GM23338 (cell line): ENCODE measurements at regions not wholly inside any gene's neighbourhood (a gene's known extent, or its start where the extent isn't known, plus 50 kb on each side); places are given as distances from the start of the nearest gene placed in this dataset.

Source experiments
- ATAC-seq: fragments of 200-7000 bp; cut with Tn5 transposase; 3 replicates; pipeline ENCODE4 v1.9.1; 2020
- DNase-seq: peaks from one replicate; pipeline ENCODE4 v3.0.0-alpha.2; 2015; ENCODE audit warnings: low spot score
- H2AFZ ChIP-seq: fragments of 200-600 bp; sonication (generic); 2 replicates; pipeline ENCODE4 v1.8.0; 2016; ENCODE audit warnings: antibody characterized with exemption, mild to moderate bottlenecking, moderate library complexity
- H3F3A ChIP-seq: fragments of 200-600 bp; sonication (generic); replicated peaks from 2 replicates; pipeline ENCODE4 v1.8.0; 2017; ENCODE audit warnings: antibody characterized with exemption, mixed run types, low read depth
- H3K27ac ChIP-seq: fragments of 200-600 bp; sonication (generic); 2 replicates; pipeline ENCODE4 v1.6.1; 2016; ENCODE audit warnings: low read depth
- H3K27me3 ChIP-seq: fragments of 200-600 bp; sonication (generic); 2 replicates; pipeline ENCODE4 v1.8.0; 2016; ENCODE audit warnings: mild to moderate bottlenecking, mixed run types, moderate library complexity; ENCODE audit not compliant: insufficient read depth
- H3K36me3 ChIP-seq: fragments of 200-600 bp; sonication (generic); 2 replicates; pipeline ENCODE4 v1.8.0; 2016; ENCODE audit warnings: mild to moderate bottlenecking; ENCODE audit not compliant: insufficient read depth
- H3K4me1 ChIP-seq: fragments of 200-600 bp; sonication (generic); 2 replicates; pipeline ENCODE4 v1.8.0; 2016; ENCODE audit warnings: mild to moderate bottlenecking, moderate library complexity; ENCODE audit not compliant: insufficient read depth
- H3K4me2 ChIP-seq: fragments of 200-600 bp; sonication (generic); 2 replicates; pipeline ENCODE4 v1.7.1; 2017; ENCODE audit warnings: mixed run types
- H3K4me3 ChIP-seq: fragments of 200-600 bp; sonication (generic); 2 replicates; pipeline ENCODE4 v1.6.1; 2016; ENCODE audit warnings: mixed run types
- H3K79me2 ChIP-seq: fragments of 200-600 bp; sonication (generic); replicated peaks from 2 replicates; pipeline ENCODE4 v1.8.0; 2017; ENCODE audit warnings: mild to moderate bottlenecking; ENCODE audit not compliant: insufficient read depth
- H3K9me2 ChIP-seq: fragments of 200-600 bp; sonication (generic); 2 replicates; pipeline ENCODE4 v1.8.0; 2017; ENCODE audit not compliant: insufficient read depth
- H4K20me1 ChIP-seq: fragments of 200-600 bp; sonication (generic); replicated peaks from 2 replicates; pipeline ENCODE4 v1.8.0; 2017; ENCODE audit warnings: mild to moderate bottlenecking; ENCODE audit not compliant: insufficient read depth
- H3K27ac Mint-ChIP-seq: 2 replicates; pipeline ENCODE4 v1.8.0; 2020; ENCODE audit warnings: inconsistent platforms, mild to moderate bottlenecking, moderate library complexity, mixed read lengths
- H3K27me3 Mint-ChIP-seq: 3 replicates; pipeline ENCODE4 v1.8.0; 2022; ENCODE audit warnings: low read depth, mild to moderate bottlenecking, moderate library complexity, mixed read lengths, inconsistent platforms; ENCODE audit not compliant: insufficient read depth, poor library complexity
- H3K36me3 Mint-ChIP-seq: 3 replicates; pipeline ENCODE4 v1.8.0; 2021; ENCODE audit warnings: low read depth, mild to moderate bottlenecking, inconsistent platforms, moderate library complexity, mixed read lengths
- H3K4me1 Mint-ChIP-seq: 3 replicates; pipeline ENCODE4 v1.8.0; 2020; ENCODE audit warnings: mild to moderate bottlenecking, inconsistent platforms, mixed read lengths
- H3K4me3 Mint-ChIP-seq: 3 replicates; pipeline ENCODE4 v1.8.0; 2021; ENCODE audit warnings: moderate library complexity, mild to moderate bottlenecking, inconsistent platforms, mixed read lengths
- H3K9me3 Mint-ChIP-seq: 3 replicates; pipeline ENCODE4 v1.8.0; 2020; ENCODE audit warnings: moderate library complexity, mild to moderate bottlenecking, inconsistent platforms, mixed read lengths
- CREB1 ChIP-seq: fragments of 250-450 bp; sonication (Bioruptor Pico); IDR thresholded peaks from 2 replicates; pipeline ENCODE4 v1.5.0; 2020; ENCODE audit warnings: low read depth, mild to moderate bottlenecking, moderate library complexity
- CTCF ChIP-seq, 2 experiments: fragments of 200-600 bp in 1 of 2; sonication (generic) in 1 of 2; conservative IDR thresholded peaks; 2 replicates each; pipeline versions ENCODE4 v1.5.1 to v1.6.1; 2016 to 2017; ENCODE audit warnings: antibody characterized with exemption in 2 of 2, low read depth in 2 of 2, mild to moderate bottlenecking in 2 of 2, moderate library complexity in 1 of 2
- ETS1 ChIP-seq: IDR thresholded peaks from 2 replicates; pipeline ENCODE4 v1.6.1; 2016; ENCODE audit warnings: antibody characterized with exemption
- EZH2 ChIP-seq: fragments of 200-600 bp; sonication (generic); IDR thresholded peaks from one replicate; pipeline ENCODE4 v1.8.0; 2017; ENCODE audit warnings: antibody characterized with exemption, mild to moderate bottlenecking, low read depth; ENCODE audit not compliant: unreplicated experiment
- EZH2phosphoT487 ChIP-seq: fragments of 200-600 bp; sonication (generic); IDR thresholded peaks from one replicate; pipeline ENCODE4 v1.8.1; 2018; ENCODE audit warnings: antibody characterized with exemption; ENCODE audit not compliant: unreplicated experiment
- JUNB ChIP-seq: IDR thresholded peaks from one replicate; pipeline ENCODE4 v1.6.1; 2016; ENCODE audit warnings: antibody characterized with exemption; ENCODE audit not compliant: unreplicated experiment
- NANOG ChIP-seq: IDR thresholded peaks from 2 replicates; pipeline ENCODE4 v1.6.1; 2016; ENCODE audit warnings: antibody characterized with exemption, borderline replicate concordance
- POLR2AphosphoS5 ChIP-seq: IDR thresholded peaks from 2 replicates; pipeline ENCODE4 v1.6.1; 2016; ENCODE audit warnings: antibody characterized with exemption, low read depth
- REST ChIP-seq: IDR thresholded peaks from one replicate; pipeline ENCODE4 v1.6.1; 2018; ENCODE audit warnings: antibody characterized with exemption; ENCODE audit not compliant: unreplicated experiment
- STAT1 ChIP-seq: IDR thresholded peaks from one replicate; pipeline ENCODE4 v1.6.1; 2016; ENCODE audit warnings: antibody characterized with exemption; ENCODE audit not compliant: unreplicated experiment
- ZNF114 ChIP-seq: fragments of 250-450 bp; sonication (Bioruptor Pico); IDR thresholded peaks from 2 replicates; pipeline ENCODE4 v1.5.0; 2020; ENCODE audit warnings: mild to moderate bottlenecking, moderate library complexity
- ZNF331 ChIP-seq: fragments of 250-450 bp; sonication (Bioruptor Pico); IDR thresholded peaks from 2 replicates; pipeline ENCODE4 v1.5.0; 2020; ENCODE audit warnings: low read depth, mild to moderate bottlenecking, moderate library complexity
- ZNF462 ChIP-seq: fragments of 250-450 bp; sonication (Bioruptor Pico); IDR thresholded peaks from 2 replicates; pipeline ENCODE4 v1.5.0; 2020; ENCODE audit warnings: mild to moderate bottlenecking, moderate library complexity

- no peak overlapping the region for H3K4me3 ChIP-seq
- H3K4me1 ChIP-seq, result peaks cover 26% of the 10 kb centered on the region
- H4K20me1 ChIP-seq, result no peaks in the 10 kb centered on the region
- no peaks in the 10 kb centered on the region for H3F3A ChIP-seq
- H3K27ac ChIP-seq, result no peak overlapping the region
- H2AFZ ChIP-seq, result no peak overlapping the region
- Mint-ChIP-seq H3K27ac (peak overlapping the region; percentile 6; the same call in 1 of the 2 replicates), H3K9me3 (no peaks in the 10 kb centered on the region), H3K4me3 (no peak overlapping the region), H3K36me3 (no peaks in the 10 kb centered on the region), H3K4me1 (peaks cover 29% of the 10 kb centered on the region), H3K27me3 (no peaks in the 10 kb centered on the region)
- no peak for ATAC-seq
- H3K27me3 ChIP-seq, result no peaks in the 10 kb centered on the region
- H3K36me3 ChIP-seq, result no peaks in the 10 kb centered on the region
- no peak for DNase-seq
- H3K9me2 ChIP-seq, result 0 out of 2 replicates have a peak, but pooled peaks cover 7% of the 10 kb centered on the region
- peak overlapping the region; percentile 56 for H3K4me2 ChIP-seq
- TF ChIP-seq EZH2, result no peak
- no peak for TF ChIP-seq ZNF114
- TF ChIP-seq JUNB, result no peak
- no peak for TF ChIP-seq CREB1 (CRISPR knock-in tag)
- TF ChIP-seq EZH2phosphoT487, result no peak
- no peak for TF ChIP-seq ETS1
- no peak for TF ChIP-seq ZNF331 (CRISPR knock-in tag)
- TF ChIP-seq CTCF (conservative IDR thresholded peaks at IDR 0.05; ENCODE audit: low read depth in 2 of 2), result no peak
- TF ChIP-seq ZNF462, result no peak
- TF ChIP-seq STAT1, result no peak
- TF ChIP-seq NANOG, result no peak
- TF ChIP-seq REST, result no peak
- TF ChIP-seq POLR2AphosphoS5, result no peak
- no peaks in the 10 kb centered on the region for H3K79me2 ChIP-seq
Observed at GRCh38 chr12:91582811-91583210, 400.2 kb upstream of the DCN start.
